Right atrium auricular region (tissue), 2 donors: ENCODE measurements at regions not wholly inside any gene's neighbourhood (a gene's known extent, or its start where the extent isn't known, plus 50 kb on each side); places are given as distances from the start of the nearest gene placed in this dataset.

Experiments used
- DNase-seq: peaks from one replicate; pipeline ENCODE4 v3.0.0-alpha.2; 2019; ENCODE audit warnings: low spot score
- H3K27ac ChIP-seq, 2 donors: fragments of 200-600 bp; sonication (generic); 1 replicate in 1 of 2; 2 replicates in 1 of 2; pipeline ENCODE4 v1.5.1; 2016 to 2019
- H3K27me3 ChIP-seq, 2 donors: fragments of 200-600 bp; sonication (generic); one replicate each; pipeline versions ENCODE4 v1.5.1 to v1.6.0; 2017 to 2019
- H3K36me3 ChIP-seq: fragments of 200-600 bp; sonication (generic); one replicate; pipeline ENCODE4 v1.5.1; 2016
- H3K4me1 ChIP-seq, 2 donors: fragments of 200-600 bp; sonication (generic); one replicate each; pipeline versions ENCODE4 v1.5.1 to v1.6.0; 2017 to 2019
- H3K4me3 ChIP-seq, 2 donors: fragments of 200-600 bp; sonication (generic); 1 replicate in 1 of 2; 2 replicates in 1 of 2; pipeline ENCODE4 v1.5.1; 2017 to 2019; ENCODE audit warnings: mild to moderate bottlenecking in 1 of 2, moderate library complexity in 1 of 2
- H3K9me3 ChIP-seq, 2 donors: fragments of 200-600 bp; sonication (generic); one replicate each; pipeline ENCODE4 v1.5.1; 2019
- CTCF ChIP-seq, 2 donors: fragments of 200-600 bp; sonication (generic); IDR thresholded peaks; one replicate each; pipeline ENCODE4 v1.5.1; 2019; ENCODE audit warnings: antibody characterized with exemption in 2 of 2

- no peaks in the 10 kb centered on the region for H3K9me3 ChIP-seq
- no peak overlapping the region for H3K4me3 ChIP-seq
- TF ChIP-seq CTCF (IDR thresholded peaks at IDR 0.05) = no peak
- H3K4me1 ChIP-seq = no peaks in the 10 kb centered on the region
- no peak for DNase-seq
- no peaks in the 10 kb centered on the region for H3K27me3 ChIP-seq
- H3K36me3 ChIP-seq = no peaks in the 10 kb centered on the region
- H3K27ac ChIP-seq = no peak overlapping the region
Observed at GRCh38 chr7:46653848-46654247, 732.8 kb upstream of the IGFBP3 start.

GRCh38 chr7:46652317-46652716, 731.2 kb upstream of the IGFBP3 start:
- Histone ChIP-seq H3K4me3 (no peak overlapping the region), H3K9me3 (no peaks in the 10 kb centered on the region), H3K36me3 (no peaks in the 10 kb centered on the region), H3K4me1 (no peaks in the 10 kb centered on the region), H3K27ac (no peak overlapping the region), H3K27me3 (no peaks in the 10 kb centered on the region)
- no peak for DNase-seq
- TF ChIP-seq CTCF (IDR thresholded peaks at IDR 0.05) = no peak

- Histone ChIP-seq H3K27ac (no peak overlapping the region), H3K4me3 (no peak overlapping the region), H3K27me3 (no peaks in the 10 kb centered on the region), H3K9me3 (no peaks in the 10 kb centered on the region), H3K4me1 (no peaks in the 10 kb centered on the region), H3K36me3 (no peaks in the 10 kb centered on the region)
- no peak for TF ChIP-seq CTCF (IDR thresholded peaks at IDR 0.05)
- no peak for DNase-seq
Observed at GRCh38 chr7:46651561-46652088, 730.6 kb upstream of the IGFBP3 start.

GRCh38 chr7:46651070-46651469, 730.0 kb upstream of the IGFBP3 start:
- TF ChIP-seq CTCF (IDR thresholded peaks at IDR 0.05) = no peak
- Histone ChIP-seq H3K36me3 (no peaks in the 10 kb centered on the region), H3K4me1 (no peaks in the 10 kb centered on the region), H3K27me3 (no peaks in the 10 kb centered on the region), H3K4me3 (no peak overlapping the region), H3K9me3 (no peaks in the 10 kb centered on the region), H3K27ac (no peak overlapping the region)
- DNase-seq = no peak

GRCh38 chr7:46649876-46650275, 728.8 kb upstream of the IGFBP3 start:
- Histone ChIP-seq H3K4me1 (no peaks in the 10 kb centered on the region), H3K36me3 (no peaks in the 10 kb centered on the region), H3K27ac (no peak overlapping the region), H3K4me3 (no peak overlapping the region), H3K27me3 (no peaks in the 10 kb centered on the region), H3K9me3 (no peaks in the 10 kb centered on the region)
- no peak for TF ChIP-seq CTCF (IDR thresholded peaks at IDR 0.05)
- DNase-seq = no peak
